ENCODE measurements at regions not wholly inside any gene's neighbourhood (a gene's known extent, or its start where the extent isn't known, plus 50 kb on each side); places are given as distances from the start of the nearest gene placed in this dataset.

DNA sequence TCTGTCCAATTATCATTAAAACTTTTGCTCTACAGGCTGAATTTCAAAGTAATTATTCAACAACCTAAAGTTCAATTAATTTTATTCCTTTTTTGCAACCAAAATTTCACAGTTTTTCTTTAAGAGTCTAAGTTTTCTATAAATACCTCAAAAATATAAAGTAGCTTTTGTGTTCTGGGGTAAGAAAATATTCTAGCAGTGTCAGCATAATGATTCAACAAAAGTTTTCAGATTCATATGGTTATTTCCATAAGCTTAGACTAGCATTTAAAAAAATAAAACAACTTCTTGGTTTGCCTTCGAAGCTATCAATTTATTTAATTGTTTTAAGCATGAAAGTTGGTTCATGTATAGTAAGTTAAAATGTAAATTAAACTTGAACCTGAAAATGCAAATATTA, 1962.3 kb upstream of the CDH6 start:
- no peaks in the 10 kb centered on the region for H4K20me1 ChIP-seq (ENCODE audit: insufficient read depth, low read length)
- TF ChIP-seq EZH2 (IDR thresholded peaks at IDR 0.05; ENCODE audit: borderline replicate concordance, low read depth, low read length, severe bottlenecking) (no peak), CTCF (IDR thresholded peaks at IDR 0.05; ENCODE audit: borderline replicate concordance, extremely low read depth, low read length, poor library complexity, severe bottlenecking) (no peak)
- no peak for DNase-seq
- H3K4me2 ChIP-seq (ENCODE audit: insufficient read depth, low read length) = no peak overlapping the region
- no peaks in the 10 kb centered on the region for H3K9me3 ChIP-seq (ENCODE audit: insufficient read depth, low read length, severe bottlenecking)
- no peak for ATAC-seq (ENCODE audit: insufficient read depth, low read depth)
- no peak overlapping the region for H2AFZ ChIP-seq (ENCODE audit: low read depth, low read length)
- no peak overlapping the region for H3K4me3 ChIP-seq (ENCODE audit: low read depth in 1 of 2, low read length in 2 of 2)
- H3K27me3 ChIP-seq (ENCODE audit: insufficient read depth, low read length, poor library complexity) = no peaks in the 10 kb centered on the region
- H3K9ac ChIP-seq (ENCODE audit: low read depth, low read length) = no peak overlapping the region
- H3K79me2 ChIP-seq (ENCODE audit: insufficient read depth, low read length) = no peaks in the 10 kb centered on the region
- no peaks in the 10 kb centered on the region for H3K36me3 ChIP-seq (ENCODE audit: insufficient read depth, low read length)
- H3K27ac ChIP-seq (ENCODE audit: low read length) = no peak overlapping the region
- H3K4me1 ChIP-seq (ENCODE audit: insufficient read depth, low read length) = no peaks in the 10 kb centered on the region

DNA sequence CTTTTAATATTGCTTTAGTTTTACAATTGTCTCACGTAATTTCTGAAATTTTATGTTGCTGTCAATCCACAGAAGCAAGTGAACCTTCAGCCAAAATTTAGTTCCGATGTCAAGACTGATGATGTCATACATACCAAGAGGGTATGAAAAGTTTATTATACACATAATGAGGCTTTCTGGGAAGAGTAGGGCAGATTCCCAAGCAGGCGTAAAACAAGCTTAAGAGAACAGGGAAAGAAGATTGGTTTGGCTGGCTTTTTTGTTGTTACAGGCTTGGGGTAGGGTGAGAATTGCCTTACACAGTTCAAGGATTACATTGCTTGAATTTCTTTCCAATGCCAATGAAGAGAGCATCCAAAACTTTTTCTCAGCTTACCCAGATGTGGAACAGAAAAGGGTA, 1962.9 kb upstream of the CDH6 start:
- Histone ChIP-seq H3K4me2 (ENCODE audit: insufficient read depth, low read length) (no peak overlapping the region), H3K9me3 (ENCODE audit: insufficient read depth, low read length, severe bottlenecking) (no peaks in the 10 kb centered on the region), H3K36me3 (ENCODE audit: insufficient read depth, low read length) (no peaks in the 10 kb centered on the region), H3K27me3 (ENCODE audit: insufficient read depth, low read length, poor library complexity) (no peaks in the 10 kb centered on the region), H2AFZ (ENCODE audit: low read depth, low read length) (no peak overlapping the region), H3K9ac (ENCODE audit: low read depth, low read length) (no peak overlapping the region), H3K27ac (ENCODE audit: low read length) (no peak overlapping the region), H3K79me2 (ENCODE audit: insufficient read depth, low read length) (no peaks in the 10 kb centered on the region), H3K4me1 (ENCODE audit: insufficient read depth, low read length) (no peaks in the 10 kb centered on the region), H3K4me3 (ENCODE audit: low read depth in 1 of 2, low read length in 2 of 2) (no peak overlapping the region), H4K20me1 (ENCODE audit: insufficient read depth, low read length) (no peaks in the 10 kb centered on the region)
- TF ChIP-seq EZH2 (IDR thresholded peaks at IDR 0.05; ENCODE audit: borderline replicate concordance, low read depth, low read length, severe bottlenecking) (no peak), CTCF (IDR thresholded peaks at IDR 0.05; ENCODE audit: borderline replicate concordance, extremely low read depth, low read length, poor library complexity, severe bottlenecking) (no peak)
- DNase-seq = no peak
- no peak for ATAC-seq (ENCODE audit: insufficient read depth, low read depth)

- no peak for DNase-seq
- TF ChIP-seq EZH2 (IDR thresholded peaks at IDR 0.05; ENCODE audit: borderline replicate concordance, low read depth, low read length, severe bottlenecking) (no peak), CTCF (IDR thresholded peaks at IDR 0.05; ENCODE audit: borderline replicate concordance, extremely low read depth, low read length, poor library complexity, severe bottlenecking) (no peak)
- no peak for ATAC-seq (ENCODE audit: insufficient read depth, low read depth)
- Histone ChIP-seq H3K9ac (ENCODE audit: low read depth, low read length) (no peak overlapping the region), H3K27me3 (ENCODE audit: insufficient read depth, low read length, poor library complexity) (no peaks in the 10 kb centered on the region), H3K9me3 (ENCODE audit: insufficient read depth, low read length, severe bottlenecking) (no peaks in the 10 kb centered on the region), H3K79me2 (ENCODE audit: insufficient read depth, low read length) (no peaks in the 10 kb centered on the region), H4K20me1 (ENCODE audit: insufficient read depth, low read length) (no peaks in the 10 kb centered on the region), H3K4me1 (ENCODE audit: insufficient read depth, low read length) (no peaks in the 10 kb centered on the region), H2AFZ (ENCODE audit: low read depth, low read length) (no peak overlapping the region), H3K4me2 (ENCODE audit: insufficient read depth, low read length) (no peak overlapping the region), H3K27ac (ENCODE audit: low read length) (no peak overlapping the region), H3K4me3 (ENCODE audit: low read depth in 1 of 2, low read length in 2 of 2) (no peak overlapping the region), H3K36me3 (ENCODE audit: insufficient read depth, low read length) (no peaks in the 10 kb centered on the region)
Observed at GRCh38 chr5:29229461-29229860, 1964.0 kb upstream of the CDH6 start.

DNA sequence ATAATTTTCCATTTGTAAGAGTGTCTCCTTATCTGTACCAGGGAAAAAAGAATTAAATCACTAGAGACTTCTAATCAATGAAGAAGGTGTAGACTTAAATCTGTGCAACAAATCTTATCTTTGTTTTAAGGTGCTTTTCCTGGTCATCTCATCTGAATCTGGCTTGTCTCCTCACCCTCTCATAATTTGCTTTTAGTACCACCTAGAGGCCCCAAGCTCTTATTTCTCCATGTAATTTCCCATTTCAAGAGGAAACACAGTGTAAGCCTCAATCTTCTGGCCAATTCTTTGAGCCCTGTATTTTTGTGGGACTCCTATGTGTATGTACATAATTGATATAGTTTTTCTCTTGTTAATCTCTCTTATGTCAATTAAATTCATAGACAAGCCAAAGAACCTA, 1975.3 kb upstream of the CDH6 start:
- Histone ChIP-seq H3K4me2 (ENCODE audit: insufficient read depth, low read length) (no peak overlapping the region), H3K27me3 (ENCODE audit: insufficient read depth, low read length, poor library complexity) (no peaks in the 10 kb centered on the region), H3K36me3 (ENCODE audit: insufficient read depth, low read length) (no peaks in the 10 kb centered on the region), H3K27ac (ENCODE audit: low read length) (no peak overlapping the region), H3K79me2 (ENCODE audit: insufficient read depth, low read length) (no peaks in the 10 kb centered on the region), H3K4me3 (ENCODE audit: low read depth in 1 of 2, low read length in 2 of 2) (no peak overlapping the region), H2AFZ (ENCODE audit: low read depth, low read length) (no peak overlapping the region), H3K9ac (ENCODE audit: low read depth, low read length) (no peak overlapping the region), H3K4me1 (ENCODE audit: insufficient read depth, low read length) (no peaks in the 10 kb centered on the region), H4K20me1 (ENCODE audit: insufficient read depth, low read length) (no peaks in the 10 kb centered on the region), H3K9me3 (ENCODE audit: insufficient read depth, low read length, severe bottlenecking) (no peaks in the 10 kb centered on the region)
- no peak for DNase-seq
- ATAC-seq (ENCODE audit: insufficient read depth, low read depth) = no peak
- TF ChIP-seq CTCF (IDR thresholded peaks at IDR 0.05; ENCODE audit: borderline replicate concordance, extremely low read depth, low read length, poor library complexity, severe bottlenecking) (no peak), EZH2 (IDR thresholded peaks at IDR 0.05; ENCODE audit: borderline replicate concordance, low read depth, low read length, severe bottlenecking) (no peak)

Data from DND-41 (cell line).